ENCODE measurements at regions not wholly inside any gene's neighbourhood (a gene's known extent, or its start where the extent isn't known, plus 50 kb on each side); places are given as distances from the start of the nearest gene placed in this dataset.

- H3K27ac ChIP-seq: peak overlapping the region in 1 of 2 donors; percentile 23
- no peak for TF ChIP-seq CTCF (IDR thresholded peaks at IDR 0.05)
- H3K36me3 ChIP-seq: no peaks in the 10 kb centered on the region
Measured at GRCh38 chr13:106696140-106696539, 128.2 kb upstream of the ARGLU1 start.

GRCh38 chr13:106695139-106695538 lies 127.2 kb upstream of the ARGLU1 start:
- no peak for DNase-seq (ENCODE audit: low spot score)

More at GRCh38 chr13:106696140-106696539, 128.2 kb upstream of the ARGLU1 start:
- H3K9me3 ChIP-seq: no peaks in the 10 kb centered on the region
- no peaks in the 10 kb centered on the region for H3K4me1 ChIP-seq
- no peaks in the 10 kb centered on the region for H3K27me3 ChIP-seq
- H3K4me3 ChIP-seq: no peak overlapping the region
- no peak for DNase-seq (ENCODE audit: low spot score)

GRCh38 chr13:106691861-106692260 lies 123.9 kb upstream of the ARGLU1 start:
- no peaks in the 10 kb centered on the region for H3K36me3 ChIP-seq
- no peaks in the 10 kb centered on the region for H3K27me3 ChIP-seq
- no peak overlapping the region for H3K27ac ChIP-seq
- H3K9me3 ChIP-seq: peaks cover 0 to 3% of the 10 kb centered on the region in 2 donors
- H3K4me3 ChIP-seq: no peak overlapping the region
- DNase-seq (ENCODE audit: low spot score): no peak
- no peaks in the 10 kb centered on the region for H3K4me1 ChIP-seq
- no peak for TF ChIP-seq CTCF (IDR thresholded peaks at IDR 0.05)

More at GRCh38 chr13:106695139-106695538, 127.2 kb upstream of the ARGLU1 start:
- Histone ChIP-seq H3K27ac (no peak overlapping the region), H3K9me3 (peaks cover 0 to 3% of the 10 kb centered on the region in 2 donors), H3K27me3 (no peaks in the 10 kb centered on the region), H3K4me1 (no peaks in the 10 kb centered on the region), H3K4me3 (no peak overlapping the region), H3K36me3 (no peaks in the 10 kb centered on the region)
- TF ChIP-seq CTCF (IDR thresholded peaks at IDR 0.05): no peak

GRCh38 chr13:106691341-106691740 lies 123.4 kb upstream of the ARGLU1 start:
- TF ChIP-seq CTCF (IDR thresholded peaks at IDR 0.05): no peak
- H3K36me3 ChIP-seq: no peaks in the 10 kb centered on the region
- no peaks in the 10 kb centered on the region for H3K4me1 ChIP-seq
- H3K27me3 ChIP-seq: no peaks in the 10 kb centered on the region
- DNase-seq (ENCODE audit: low spot score): no peak
- peaks cover 0 to 3% of the 10 kb centered on the region in 2 donors for H3K9me3 ChIP-seq
- peak overlapping the region in 1 of 2 donors; percentile 23 for H3K27ac ChIP-seq
- H3K4me3 ChIP-seq: no peak overlapping the region

- H3K9me3 ChIP-seq: peaks cover 0 to 3% of the 10 kb centered on the region in 2 donors
- no peaks in the 10 kb centered on the region for H3K4me1 ChIP-seq
- H3K27me3 ChIP-seq: no peaks in the 10 kb centered on the region
- TF ChIP-seq CTCF (IDR thresholded peaks at IDR 0.05): no peak
- no peaks in the 10 kb centered on the region for H3K36me3 ChIP-seq
- no peak for DNase-seq (ENCODE audit: low spot score)
- H3K4me3 ChIP-seq: no peak overlapping the region
- peak overlapping the region in 1 of 2 donors; percentile 23 for H3K27ac ChIP-seq
Measured at GRCh38 chr13:106690779-106691178, 122.8 kb upstream of the ARGLU1 start.

GRCh38 chr13:106689906-106690305 lies 122.0 kb upstream of the ARGLU1 start:
- H3K36me3 ChIP-seq: no peaks in the 10 kb centered on the region
- no peaks in the 10 kb centered on the region for H3K4me1 ChIP-seq
- no peak overlapping the region for H3K4me3 ChIP-seq
- DNase-seq (ENCODE audit: low spot score): no peak
- TF ChIP-seq CTCF (IDR thresholded peaks at IDR 0.05): no peak
- no peak overlapping the region for H3K27ac ChIP-seq
- no peaks in the 10 kb centered on the region for H3K27me3 ChIP-seq
- H3K9me3 ChIP-seq: peaks cover 0 to 3% of the 10 kb centered on the region in 2 donors
